ENCODE measurements at regions not wholly inside any gene's neighbourhood (a gene's known extent, or its start where the extent isn't known, plus 50 kb on each side); places are given as distances from the start of the nearest gene placed in this dataset.

DNA sequence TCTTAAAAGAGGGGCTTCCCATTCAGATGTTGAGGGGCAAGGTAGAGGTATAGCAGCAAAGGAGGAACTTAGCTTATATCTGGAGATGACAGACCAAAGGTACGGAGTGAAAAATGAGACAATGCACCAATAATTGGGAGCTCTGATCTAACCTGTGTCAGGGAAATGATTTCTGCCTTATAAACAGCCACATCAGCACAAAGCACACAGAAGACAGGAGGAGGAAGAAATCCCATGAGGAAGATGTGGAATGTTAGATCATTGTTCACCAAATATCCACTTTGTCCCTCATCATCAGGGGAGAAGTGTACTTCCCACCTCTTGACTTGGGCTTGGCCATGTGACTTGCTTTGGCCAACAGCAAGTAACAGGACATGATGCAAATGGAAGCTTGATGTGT, 93.7 kb upstream of the WSCD2 start:
- DNase-seq (ENCODE audit: low spot score): no peak
- H3K79me2 ChIP-seq (ENCODE audit: low read depth): no peaks in the 10 kb centered on the region
- peaks cover 47% of the 10 kb centered on the region for H3K4me1 Mint-ChIP-seq
- no peaks in the 10 kb centered on the region for H3K36me3 Mint-ChIP-seq
- H2AFZ ChIP-seq (replicated peaks): no peak overlapping the region
- H3K9ac ChIP-seq: no peak overlapping the region
- H4K20me1 ChIP-seq (ENCODE audit: low read depth): no peaks in the 10 kb centered on the region
- H3K27ac Mint-ChIP-seq: no peak overlapping the region
- H3K4me1 ChIP-seq: peaks cover 41% of the 10 kb centered on the region
- peaks cover 4% of the 10 kb centered on the region for H3K27me3 ChIP-seq
- no peaks in the 10 kb centered on the region for H3K36me3 ChIP-seq
- TF ChIP-seq EZH2 (IDR thresholded peaks at IDR 0.05) (no peak), EZH2phosphoT487 (IDR thresholded peaks at IDR 0.05) (no peak)
- TF ChIP-seq, protein P1, sequence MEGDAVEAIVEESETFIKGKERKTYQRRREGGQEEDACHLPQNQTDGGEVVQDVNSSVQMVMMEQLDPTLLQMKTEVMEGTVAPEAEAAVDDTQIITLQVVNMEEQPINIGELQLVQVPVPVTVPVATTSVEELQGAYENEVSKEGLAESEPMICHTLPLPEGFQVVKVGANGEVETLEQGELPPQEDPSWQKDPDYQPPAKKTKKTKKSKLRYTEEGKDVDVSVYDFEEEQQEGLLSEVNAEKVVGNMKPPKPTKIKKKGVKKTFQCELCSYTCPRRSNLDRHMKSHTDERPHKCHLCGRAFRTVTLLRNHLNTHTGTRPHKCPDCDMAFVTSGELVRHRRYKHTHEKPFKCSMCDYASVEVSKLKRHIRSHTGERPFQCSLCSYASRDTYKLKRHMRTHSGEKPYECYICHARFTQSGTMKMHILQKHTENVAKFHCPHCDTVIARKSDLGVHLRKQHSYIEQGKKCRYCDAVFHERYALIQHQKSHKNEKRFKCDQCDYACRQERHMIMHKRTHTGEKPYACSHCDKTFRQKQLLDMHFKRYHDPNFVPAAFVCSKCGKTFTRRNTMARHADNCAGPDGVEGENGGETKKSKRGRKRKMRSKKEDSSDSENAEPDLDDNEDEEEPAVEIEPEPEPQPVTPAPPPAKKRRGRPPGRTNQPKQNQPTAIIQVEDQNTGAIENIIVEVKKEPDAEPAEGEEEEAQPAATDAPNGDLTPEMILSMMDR (IDR thresholded peaks at IDR 0.05): no peak
- H3K9me3 ChIP-seq (ENCODE audit: low read depth): no peaks in the 10 kb centered on the region
- peaks cover 15% of the 10 kb centered on the region for H3F3A ChIP-seq (ENCODE audit: low read depth)
- no peak overlapping the region for H3K4me3 Mint-ChIP-seq
- no peak overlapping the region for H3K4me3 ChIP-seq
- H3K27ac ChIP-seq: no peak overlapping the region
- H3K9me3 Mint-ChIP-seq: no peaks in the 10 kb centered on the region
- peaks cover 20% of the 10 kb centered on the region for H3K27me3 Mint-ChIP-seq (ENCODE audit: insufficient read depth, low read depth)
- H3K4me2 ChIP-seq: no peak overlapping the region

DNA sequence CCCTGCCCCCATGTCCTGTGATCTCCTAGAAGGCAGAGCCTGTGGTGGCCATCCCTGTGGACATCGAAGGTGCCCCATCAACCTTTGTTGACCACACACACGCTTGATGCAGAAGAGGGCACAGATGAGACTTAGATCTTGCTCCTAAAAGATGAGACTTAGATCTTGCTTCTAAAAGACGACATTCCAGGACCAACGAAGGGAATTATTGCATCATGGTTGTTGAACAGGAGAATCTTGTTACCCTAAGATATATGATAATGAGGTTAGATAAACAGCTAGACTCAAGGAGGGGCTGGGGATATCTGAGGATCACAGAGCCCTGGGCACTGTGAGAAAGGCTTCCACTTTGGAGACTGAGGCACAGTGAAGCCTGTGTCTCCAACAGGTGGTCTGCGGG, 91.1 kb upstream of the WSCD2 start:
- no peak for TF ChIP-seq EZH2phosphoT487 (IDR thresholded peaks at IDR 0.05)
- TF ChIP-seq, protein P1 (IDR thresholded peaks at IDR 0.05): no peak
- no peak for TF ChIP-seq EZH2 (IDR thresholded peaks at IDR 0.05)
- peaks cover 4% of the 10 kb centered on the region for H3K27me3 ChIP-seq

DNA sequence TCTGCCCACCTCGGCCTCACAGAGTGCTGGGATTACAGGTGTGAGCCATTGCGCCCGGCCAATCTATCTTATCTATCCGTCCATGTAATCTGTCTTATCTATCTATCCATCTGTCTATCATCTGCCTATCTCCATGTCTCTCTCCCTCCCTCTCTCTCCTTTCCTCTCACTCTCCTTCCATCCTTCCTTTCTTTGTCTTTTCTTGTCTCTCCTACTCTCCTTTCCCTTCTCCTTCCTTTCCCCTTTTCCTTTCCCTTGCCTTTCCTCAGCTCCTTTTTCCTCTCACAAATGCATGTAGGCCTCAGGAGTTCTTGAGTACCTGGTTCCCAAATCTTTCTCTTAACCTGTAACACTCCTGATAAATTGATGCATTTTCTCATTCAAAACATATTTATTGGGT, 89.3 kb upstream of the WSCD2 start:
- no peaks in the 10 kb centered on the region for H3K79me2 ChIP-seq (ENCODE audit: low read depth)

More for the DNA sequence above, 91.1 kb upstream of the WSCD2 start:
- no peak for DNase-seq (ENCODE audit: low spot score)
- no peaks in the 10 kb centered on the region for H4K20me1 ChIP-seq (ENCODE audit: low read depth)
- H3K9me3 ChIP-seq (ENCODE audit: low read depth): no peaks in the 10 kb centered on the region
- Mint-ChIP-seq H3K9me3 (no peaks in the 10 kb centered on the region), H3K36me3 (no peaks in the 10 kb centered on the region), H3K4me3 (no peak overlapping the region), H3K27ac (no peak overlapping the region), H3K4me1 (peaks cover 39% of the 10 kb centered on the region), H3K27me3 (ENCODE audit: insufficient read depth, low read depth) (peaks cover 20% of the 10 kb centered on the region)
- no peak overlapping the region for H3K4me3 ChIP-seq
- H3F3A ChIP-seq (ENCODE audit: low read depth): peaks cover 11% of the 10 kb centered on the region
- H3K4me2 ChIP-seq: no peak overlapping the region
- H3K27ac ChIP-seq: no peak overlapping the region
- H3K36me3 ChIP-seq: no peaks in the 10 kb centered on the region
- H2AFZ ChIP-seq (replicated peaks): no peak overlapping the region
- H3K9ac ChIP-seq: no peak overlapping the region
- peaks cover 20% of the 10 kb centered on the region for H3K4me1 ChIP-seq
- no peaks in the 10 kb centered on the region for H3K79me2 ChIP-seq (ENCODE audit: low read depth)

More for the DNA sequence above, 89.3 kb upstream of the WSCD2 start:
- no peak overlapping the region for H3K4me3 Mint-ChIP-seq
- H3K4me1 ChIP-seq: peaks cover 11% of the 10 kb centered on the region
- H3K27me3 Mint-ChIP-seq (ENCODE audit: insufficient read depth, low read depth): peaks cover 14% of the 10 kb centered on the region
- H3K4me3 ChIP-seq: no peak overlapping the region
- no peak overlapping the region for H3K27ac ChIP-seq
- H3K27ac Mint-ChIP-seq: no peak overlapping the region
- TF ChIP-seq, protein P1 (IDR thresholded peaks at IDR 0.05): no peak
- TF ChIP-seq EZH2phosphoT487 (IDR thresholded peaks at IDR 0.05) (no peak), EZH2 (IDR thresholded peaks at IDR 0.05) (no peak)
- H2AFZ ChIP-seq (replicated peaks): no peak overlapping the region
- H3K27me3 ChIP-seq: peaks cover 4% of the 10 kb centered on the region
- H3K9ac ChIP-seq: no peak overlapping the region
- no peak for DNase-seq (ENCODE audit: low spot score)
- no peaks in the 10 kb centered on the region for H3K36me3 Mint-ChIP-seq
- H3K9me3 Mint-ChIP-seq: no peaks in the 10 kb centered on the region
- no peaks in the 10 kb centered on the region for H3K9me3 ChIP-seq (ENCODE audit: low read depth)
- H3K36me3 ChIP-seq: no peaks in the 10 kb centered on the region
- peaks cover 33% of the 10 kb centered on the region for H3K4me1 Mint-ChIP-seq
- H3K4me2 ChIP-seq: no peak overlapping the region
- no peaks in the 10 kb centered on the region for H4K20me1 ChIP-seq (ENCODE audit: low read depth)
- H3F3A ChIP-seq (ENCODE audit: low read depth): peaks cover 3% of the 10 kb centered on the region
